ENCODE measurements at regions not wholly inside any gene's neighbourhood (a gene's known extent, or its start where the extent isn't known, plus 50 kb on each side); places are given as distances from the start of the nearest gene placed in this dataset.
A peak's percentile ranks its signal among the peaks of the same experiment; 100 is the strongest.

DNA sequence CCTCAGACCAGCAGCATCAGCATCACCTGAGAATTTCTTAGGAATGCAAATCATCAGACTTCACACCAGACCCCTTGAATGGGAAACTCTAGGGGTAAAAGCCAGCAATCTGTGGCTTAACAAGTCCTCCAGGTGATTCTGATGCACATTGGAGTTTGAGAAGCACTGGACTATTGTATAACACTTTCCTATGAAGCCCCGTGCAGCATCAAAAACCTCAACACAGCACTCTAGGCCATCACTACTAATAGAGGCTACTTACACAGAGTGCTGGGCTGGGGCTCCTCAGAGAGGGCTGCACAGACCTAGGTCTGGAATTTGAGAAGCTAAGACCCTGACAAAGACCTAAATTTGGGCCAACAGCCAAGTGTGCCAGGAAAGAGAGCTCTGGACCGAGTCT is 95.7 kb upstream of the ARAP3 start:
- DNase-seq, result no peak

DNA sequence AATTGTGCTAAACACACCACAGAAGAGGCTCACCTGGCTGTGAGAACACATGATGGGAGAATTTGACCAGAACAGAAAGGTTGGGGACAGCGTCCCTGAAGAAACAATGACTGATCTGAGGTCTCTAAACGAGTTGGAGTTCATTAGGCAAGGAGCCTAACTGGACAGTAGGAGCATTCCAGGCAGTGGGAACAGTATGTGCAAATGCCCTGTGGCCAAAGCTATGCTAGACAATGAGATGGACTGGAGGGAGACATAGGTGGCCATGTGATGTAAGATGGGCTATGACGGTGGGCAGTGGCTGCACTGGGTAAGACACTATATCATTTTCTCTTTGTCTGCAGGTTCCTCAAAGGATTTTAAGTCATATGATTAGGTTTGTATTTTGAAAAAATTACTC is 95.1 kb upstream of the ARAP3 start:
- DNase-seq, result no peak

DNA sequence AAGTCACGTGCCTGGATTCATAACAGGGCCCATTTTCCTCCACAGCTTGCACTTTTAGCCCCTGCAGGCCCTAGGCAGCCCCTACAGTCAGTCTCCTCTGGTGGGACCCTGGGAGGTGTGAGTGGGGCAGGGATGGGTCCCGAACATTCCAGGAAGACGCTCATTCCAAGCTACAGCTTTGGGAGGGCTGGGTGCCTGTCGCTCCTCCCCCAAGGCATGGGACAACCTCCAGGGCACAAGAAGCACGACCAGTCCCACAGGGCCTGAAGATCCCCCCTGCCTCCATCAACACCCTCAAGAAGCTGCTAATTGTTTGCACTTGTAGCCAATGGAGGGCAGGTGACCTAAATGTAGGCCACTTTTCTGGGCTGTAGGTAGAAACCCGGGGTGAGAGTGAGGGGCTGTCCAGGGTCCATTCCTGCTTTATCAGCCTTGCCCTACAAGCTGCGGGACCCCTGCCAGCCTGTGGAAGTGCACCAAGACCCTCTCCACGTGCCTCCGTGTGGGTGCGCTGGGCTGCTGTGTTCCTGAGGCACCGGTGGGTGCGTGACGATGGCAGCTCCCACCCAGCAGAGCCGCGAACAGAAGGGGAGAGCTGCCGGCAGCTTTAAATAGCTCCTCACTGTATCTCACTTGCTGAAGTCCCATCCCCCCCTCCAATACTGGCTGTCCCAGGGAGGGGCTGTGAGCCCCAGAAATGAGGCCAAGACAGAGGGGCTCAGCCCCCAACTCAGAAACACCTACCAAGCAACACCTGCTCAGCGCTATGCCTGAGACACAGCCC is 91.9 kb upstream of the ARAP3 start:
- no peak for DNase-seq

DNA sequence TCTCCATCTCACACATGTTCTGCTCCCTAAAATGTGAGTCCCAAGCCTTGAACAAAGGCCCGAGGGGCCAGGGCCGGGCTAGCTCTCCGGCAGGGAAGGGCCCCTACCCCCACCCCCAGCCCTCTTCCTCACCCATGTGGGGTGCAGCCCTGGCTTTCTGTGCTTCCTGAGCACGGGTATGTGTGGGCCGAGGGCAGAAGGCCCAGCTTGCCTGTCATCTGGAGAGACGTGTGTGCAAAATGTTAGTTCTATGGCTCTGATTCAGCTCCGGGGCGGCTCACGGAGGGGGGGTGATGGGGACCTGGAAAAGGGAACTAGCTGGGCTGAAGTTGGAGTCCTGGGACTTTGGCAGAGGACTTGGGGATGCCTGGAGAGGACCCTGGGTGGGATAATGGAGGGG is 90.3 kb upstream of the ARAP3 start:
- no peak for DNase-seq

DNA sequence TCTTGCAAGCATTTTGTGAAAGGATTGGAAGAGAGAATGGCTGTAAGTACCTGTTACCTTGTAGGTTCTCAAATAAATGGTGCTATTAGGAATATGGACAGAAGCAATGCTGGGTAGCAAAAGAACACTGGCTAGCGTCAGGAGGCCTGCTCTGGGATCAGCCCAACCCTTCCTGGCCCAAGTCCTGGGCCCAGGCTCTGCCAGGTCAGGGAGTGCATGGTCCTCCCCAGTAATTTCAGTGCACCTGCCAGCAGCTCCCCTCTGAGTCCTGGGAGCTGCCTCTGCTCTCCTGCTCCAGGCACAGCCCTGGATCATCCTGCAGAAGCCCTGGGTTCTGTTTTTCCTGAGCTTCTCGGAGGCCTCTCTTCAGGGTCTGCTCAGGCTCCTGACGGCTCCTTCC is 89.5 kb upstream of the ARAP3 start:
- no peak for DNase-seq

DNA sequence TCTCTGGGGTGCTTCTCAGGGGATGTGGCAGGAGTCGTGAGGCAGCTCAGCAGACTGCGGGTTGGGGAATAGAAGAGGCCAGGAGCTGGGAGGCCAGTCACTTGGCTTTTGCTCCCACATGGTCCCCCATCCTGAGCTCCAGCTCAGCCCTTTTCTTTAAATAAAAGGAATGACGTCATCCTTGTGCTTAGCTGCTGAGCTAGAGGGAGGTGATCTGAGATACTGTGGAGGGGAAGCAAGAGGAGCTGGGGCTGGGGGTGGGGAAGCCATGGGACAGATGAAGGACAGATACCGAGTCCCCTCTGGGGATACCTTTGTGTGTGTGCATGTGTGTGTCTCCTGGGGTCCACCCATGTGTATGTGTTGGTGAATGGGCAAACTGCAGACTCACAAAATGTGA is 89.0 kb upstream of the ARAP3 start:
- DNase-seq, result no peak

DNA sequence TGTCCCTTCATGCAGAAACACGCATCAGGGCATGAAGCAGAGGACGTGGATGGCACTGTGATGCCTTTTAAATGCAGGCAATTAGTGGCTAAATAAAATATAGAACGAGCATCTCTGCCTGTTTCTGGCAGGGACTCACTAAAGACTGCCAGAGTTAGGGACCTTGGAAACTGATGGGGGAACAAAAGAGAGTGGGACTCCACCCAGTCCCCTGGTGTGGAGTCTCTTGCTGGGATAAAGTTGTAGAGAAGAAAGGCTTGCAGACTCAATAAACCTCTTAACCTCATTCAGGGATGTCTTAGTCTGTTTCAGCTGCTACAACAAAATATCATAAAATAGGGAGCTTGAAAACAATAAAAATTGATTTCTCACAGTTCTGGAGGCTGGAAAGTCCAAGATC is 87.6 kb upstream of the ARAP3 start:
- DNase-seq, result no peak

DNA sequence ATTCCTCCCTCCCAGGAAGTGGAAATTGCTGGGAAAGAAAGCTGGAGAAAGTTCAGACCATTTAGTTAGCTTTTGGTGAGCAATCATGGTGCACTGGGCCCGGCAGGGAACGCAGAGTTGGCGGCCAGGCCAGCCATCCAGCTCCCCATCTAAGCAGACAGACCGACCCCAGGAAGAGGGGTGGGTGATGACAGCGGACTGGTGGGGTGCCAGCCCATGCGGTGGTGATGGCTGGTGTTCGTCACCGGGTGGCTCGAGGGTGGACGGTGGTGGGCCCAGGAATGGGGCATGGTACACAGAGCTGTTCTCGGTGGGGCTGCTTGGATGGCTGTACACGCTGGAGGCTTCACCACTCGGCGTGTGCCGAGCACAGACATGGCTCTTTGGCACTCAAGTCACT is 85.6 kb upstream of the ARAP3 start:
- DNase-seq, result no peak

DNA sequence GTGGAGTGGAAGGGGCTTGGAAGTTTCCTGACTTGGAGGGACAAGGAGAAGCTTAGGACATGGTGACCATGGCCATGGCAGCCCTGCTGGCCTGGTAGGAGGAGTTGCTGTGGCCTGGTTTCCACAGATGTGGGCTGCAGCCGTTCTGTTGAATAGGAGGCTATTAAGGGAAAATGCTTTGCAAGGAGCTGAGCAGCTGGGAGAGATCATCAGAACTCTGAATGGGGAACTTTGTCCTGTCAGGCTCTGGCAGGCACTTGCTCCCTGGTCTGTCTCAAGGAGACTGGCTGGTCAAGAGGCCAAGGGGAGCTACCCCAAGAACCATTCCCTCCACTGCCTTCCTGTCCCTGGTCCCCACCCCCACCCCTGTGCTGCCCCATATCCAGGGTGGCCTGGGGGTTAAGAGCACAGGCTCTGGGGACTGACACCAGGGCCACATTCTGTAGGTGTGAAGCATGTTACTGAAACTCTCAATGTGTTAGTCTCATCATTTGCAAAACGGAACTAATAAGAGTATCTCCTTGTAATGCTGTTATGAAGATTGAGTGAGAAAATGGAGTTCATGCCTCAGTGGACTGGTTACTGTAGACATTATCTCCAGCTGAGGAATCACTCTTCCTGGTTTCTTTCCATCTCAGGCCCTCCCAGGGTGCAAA is 84.0 kb upstream of the ARAP3 start:
- no peak for DNase-seq

DNA sequence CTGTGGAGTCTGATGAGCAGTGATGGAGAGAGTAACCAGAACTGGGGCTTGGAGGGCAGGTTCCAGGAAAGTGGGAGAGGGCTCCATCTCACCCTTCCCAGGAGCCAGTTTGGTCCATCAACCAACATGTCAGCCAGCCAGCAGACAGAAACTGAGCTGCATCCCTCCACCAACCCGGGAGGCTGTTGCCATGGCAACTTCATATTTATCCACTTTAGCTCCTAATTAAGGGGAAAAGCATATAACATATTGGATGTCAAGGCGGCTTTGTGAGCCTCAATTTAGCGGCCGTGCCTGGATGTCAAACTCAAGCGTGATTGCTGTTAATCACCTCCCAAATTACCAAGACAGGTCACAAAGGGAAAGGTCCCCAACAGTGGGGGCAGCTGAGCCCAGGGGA is 81.5 kb upstream of the ARAP3 start:
- peak; percentile 75 for DNase-seq

DNA sequence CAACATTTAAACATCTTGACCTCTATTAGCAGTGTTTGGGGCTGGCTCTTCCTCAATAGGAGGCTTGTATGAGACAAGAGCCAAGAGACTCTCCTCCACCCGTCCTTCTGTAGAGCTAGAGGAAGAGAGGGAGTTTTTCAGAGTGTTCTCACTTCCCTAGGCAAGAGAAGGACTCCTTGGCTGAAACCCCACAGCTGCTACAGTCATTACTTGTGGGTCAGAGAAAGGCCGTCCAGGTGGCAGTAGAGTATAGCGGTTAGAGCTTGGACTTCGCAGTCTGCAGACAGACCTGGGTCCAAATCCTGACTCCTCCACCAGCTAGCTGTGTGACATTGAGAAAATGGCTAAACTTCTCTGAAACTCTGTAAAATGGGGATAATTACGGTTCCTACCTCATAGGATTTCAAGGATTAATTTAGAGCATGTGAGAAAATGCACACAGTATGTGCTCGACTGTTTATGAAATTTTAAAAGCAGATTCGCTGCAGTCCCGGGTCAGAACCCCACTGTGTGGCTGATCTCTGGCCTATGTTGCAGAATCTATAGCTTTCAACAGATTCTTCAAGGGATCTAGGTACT is 80.8 kb upstream of the ARAP3 start:
- DNase-seq, result no peak

DNA sequence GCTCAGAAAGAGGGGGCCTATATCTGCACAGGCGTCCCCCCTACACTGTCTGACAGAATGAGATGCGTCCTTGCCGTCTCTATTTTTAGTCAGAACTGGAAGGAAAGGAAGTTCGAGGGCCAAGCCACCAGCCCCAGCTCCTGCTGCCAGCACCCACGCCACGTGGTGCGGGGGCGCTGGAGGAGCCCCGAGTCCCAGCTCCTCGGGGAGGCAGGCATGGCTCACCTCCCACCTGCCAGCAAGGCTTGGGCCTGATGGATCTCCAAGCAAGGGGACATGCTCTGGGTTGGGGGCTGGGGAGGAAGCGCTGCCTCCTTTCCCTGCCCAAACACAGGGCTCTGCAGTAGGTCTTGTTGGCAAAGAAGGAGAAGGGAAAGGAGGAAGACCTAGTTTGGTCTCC is 80.3 kb upstream of the ARAP3 start:
- DNase-seq, result no peak

DNA sequence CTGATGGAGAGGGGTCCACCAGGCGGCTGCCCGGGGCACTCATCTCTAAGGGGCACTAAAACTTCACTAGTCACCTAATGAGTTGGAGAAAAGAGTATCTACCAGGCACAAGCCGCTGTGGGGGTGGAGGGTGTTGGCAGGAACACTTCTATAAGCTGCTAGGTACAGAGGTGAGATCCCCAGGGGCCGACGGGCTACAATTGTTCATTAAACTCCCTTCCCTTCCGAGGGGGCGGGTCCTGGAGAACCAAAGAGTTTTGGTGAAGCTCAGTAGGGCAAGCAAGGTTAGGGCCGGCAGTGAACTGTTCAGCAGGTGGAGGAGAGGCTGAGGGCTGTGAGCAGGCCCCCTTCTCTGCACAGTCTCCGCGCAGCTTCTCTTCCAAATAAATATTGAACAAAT is 78.7 kb upstream of the ARAP3 start:
- DNase-seq, result no peak

DNA sequence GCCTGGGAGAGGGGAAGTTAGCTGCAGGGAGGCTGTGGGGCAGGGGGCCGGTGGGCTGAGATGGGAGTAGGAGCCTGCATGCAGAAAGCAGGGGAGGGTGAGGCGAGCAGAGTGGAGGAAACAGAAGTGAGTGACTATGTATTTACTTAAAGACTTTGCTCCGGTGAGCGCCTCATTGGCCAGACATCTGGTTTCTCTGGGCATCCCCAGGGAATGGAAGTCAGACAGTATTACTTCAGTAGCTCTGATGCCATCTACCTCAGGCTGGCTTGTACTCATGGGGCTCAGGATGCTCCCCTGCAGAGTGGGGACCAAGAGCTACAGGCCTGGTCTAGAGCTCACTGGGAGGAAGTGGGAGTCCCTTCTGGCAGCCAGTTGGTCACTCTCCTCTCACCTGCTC is 78.2 kb upstream of the ARAP3 start:
- DNase-seq, result no peak

DNA sequence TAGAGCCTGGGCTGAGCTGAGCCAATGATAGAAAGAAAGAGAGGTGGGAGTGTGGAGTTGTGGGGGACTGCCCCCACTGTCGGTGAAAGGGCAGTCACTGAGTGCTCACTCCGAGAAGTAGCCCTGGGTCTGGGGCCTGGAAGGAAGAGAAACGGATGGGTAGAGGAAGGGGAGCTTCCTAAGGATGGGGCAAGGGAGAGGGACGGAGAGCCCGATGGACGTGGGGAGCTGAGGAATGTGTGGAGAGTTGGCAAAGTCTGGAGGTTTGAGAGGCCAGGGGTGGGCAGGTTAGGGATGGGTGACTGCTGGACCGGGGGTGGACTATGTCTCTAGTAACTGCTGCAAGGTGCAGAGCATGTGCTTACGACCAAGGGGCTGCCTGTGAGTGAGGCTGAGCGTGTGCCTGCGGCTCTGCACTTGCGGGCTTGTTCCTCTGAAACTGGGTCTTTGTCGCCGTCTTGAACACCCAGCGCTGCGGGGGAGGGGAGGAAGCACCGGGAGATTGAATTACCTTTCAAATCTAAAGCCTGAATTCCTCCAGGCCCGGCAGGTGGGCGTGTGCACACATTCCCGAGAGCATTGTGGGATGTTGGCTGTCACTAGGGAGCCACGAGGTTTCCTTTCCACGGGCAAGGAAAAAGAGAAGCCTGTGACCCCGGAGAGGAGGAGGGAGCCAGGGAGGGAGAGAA is 76.4 kb upstream of the ARAP3 start:
- no peak for DNase-seq

DNA sequence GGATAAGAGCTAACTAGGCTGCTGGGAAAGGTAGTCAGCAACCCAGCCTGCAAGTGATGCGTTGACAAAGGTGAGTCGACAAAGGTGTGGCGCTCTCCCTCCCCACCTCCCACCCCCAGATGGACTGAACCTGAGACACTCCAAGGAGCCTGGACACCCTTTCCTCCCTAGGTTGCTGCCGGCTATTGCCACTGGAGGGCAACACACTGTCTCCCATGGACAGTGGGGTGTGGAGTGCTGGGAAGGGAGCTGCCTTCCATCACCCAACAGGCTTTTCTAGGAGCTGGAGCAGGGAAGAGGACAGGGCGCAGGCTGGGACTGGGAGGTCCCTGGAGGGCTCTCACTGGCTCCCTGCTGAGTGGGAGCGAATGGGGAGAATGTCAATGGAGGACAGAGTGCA is 75.4 kb upstream of the ARAP3 start:
- DNase-seq, result peak; percentile 22

DNA sequence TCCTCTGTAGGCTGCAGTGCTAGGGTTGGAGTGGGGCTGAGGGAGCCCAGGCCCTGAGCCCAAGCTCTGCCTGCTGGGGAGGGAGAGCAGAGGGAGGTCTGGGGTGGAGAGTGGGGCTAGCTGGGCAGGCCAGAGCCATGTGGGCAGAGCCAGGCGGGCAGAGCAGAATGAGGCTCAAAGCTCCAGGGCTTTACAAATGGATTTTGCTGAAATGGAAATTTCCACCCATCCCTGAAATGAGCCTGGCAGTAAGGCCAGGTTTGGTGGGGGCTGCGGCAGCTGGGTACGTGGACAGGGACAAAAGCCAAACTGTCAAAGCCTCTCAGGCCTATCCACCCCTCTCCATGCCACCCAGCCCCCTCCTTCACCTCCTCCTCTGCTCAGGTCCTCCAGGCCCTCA is 74.2 kb upstream of the ARAP3 start:
- DNase-seq, result no peak

DNA sequence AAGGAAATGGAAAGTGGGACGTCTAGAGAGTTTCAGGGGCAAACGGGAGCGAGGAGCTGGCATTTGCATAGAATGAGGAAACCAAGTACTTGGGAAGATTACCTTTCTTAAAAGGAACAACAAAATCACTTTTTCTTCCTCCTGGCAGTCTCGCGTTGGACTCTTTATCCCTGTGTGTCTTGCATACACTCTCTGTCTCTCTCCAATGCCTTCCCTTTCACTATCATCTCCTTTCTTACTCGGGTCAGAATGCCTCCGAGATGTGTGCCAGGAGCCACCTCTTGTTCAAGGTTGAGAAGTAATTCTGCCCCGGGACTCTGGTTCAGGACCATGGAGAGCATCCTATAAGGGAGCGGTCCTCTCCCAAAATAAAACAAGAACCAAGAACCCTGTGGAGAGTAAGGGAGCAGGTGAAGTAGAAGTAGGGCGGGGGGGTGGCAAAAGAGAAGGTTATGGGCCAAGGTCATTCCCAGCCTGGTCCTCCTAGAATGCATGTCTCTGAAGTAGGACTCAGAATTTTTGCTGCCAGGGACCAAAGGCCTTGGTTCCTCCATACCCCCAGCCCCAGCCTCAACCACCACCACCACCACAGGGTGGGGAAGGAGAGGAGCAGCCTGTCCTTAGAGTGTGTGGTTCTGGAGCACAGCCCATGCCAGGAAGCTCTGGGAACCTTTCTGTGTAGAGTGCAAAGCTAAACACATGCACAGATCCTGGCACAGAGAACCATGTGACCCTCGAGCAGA is 72.1 kb upstream of the ARAP3 start:
- no peak for DNase-seq

DNA sequence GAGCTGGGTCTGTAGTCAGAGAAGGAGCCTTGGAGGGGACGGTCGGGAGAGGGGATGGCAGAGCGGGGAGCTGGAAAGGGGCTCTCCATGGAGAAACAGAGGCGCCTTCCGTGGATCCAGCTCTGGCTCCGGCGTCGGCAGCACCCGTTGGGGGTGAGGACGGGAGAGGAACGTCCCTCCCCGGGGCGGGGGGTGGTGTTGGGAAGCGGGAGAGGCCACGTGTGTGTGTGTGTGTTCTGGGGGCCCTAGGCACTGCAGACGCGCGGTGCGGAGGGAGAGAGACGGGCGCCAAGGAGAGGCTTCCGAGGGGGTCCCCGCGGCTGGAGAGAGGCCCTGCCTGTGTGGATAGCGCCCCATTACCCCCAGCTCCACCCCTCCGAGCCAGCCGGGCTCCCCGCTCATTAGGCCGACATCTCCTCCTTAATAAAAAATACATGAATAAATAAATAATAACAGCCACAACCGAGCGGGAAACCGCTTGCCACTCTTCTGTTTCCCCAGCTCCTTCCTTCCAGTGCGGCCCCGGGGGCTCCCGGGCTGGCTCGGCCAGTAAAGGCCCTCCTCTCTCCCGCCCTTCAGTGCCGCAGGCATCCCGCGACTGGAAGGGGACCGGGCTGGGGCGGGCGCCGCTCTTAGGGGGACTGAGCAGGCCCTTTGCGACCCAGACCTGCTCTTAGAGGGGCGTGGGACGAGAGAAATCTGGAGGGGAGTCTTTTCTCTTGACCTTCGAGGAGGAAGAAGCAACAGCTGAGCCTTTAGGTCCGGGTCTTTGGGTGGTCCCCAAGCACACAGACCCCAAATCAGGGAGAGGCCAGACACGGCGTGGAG is 71.3 kb upstream of the ARAP3 start:
- DNase-seq, result no peak

DNA sequence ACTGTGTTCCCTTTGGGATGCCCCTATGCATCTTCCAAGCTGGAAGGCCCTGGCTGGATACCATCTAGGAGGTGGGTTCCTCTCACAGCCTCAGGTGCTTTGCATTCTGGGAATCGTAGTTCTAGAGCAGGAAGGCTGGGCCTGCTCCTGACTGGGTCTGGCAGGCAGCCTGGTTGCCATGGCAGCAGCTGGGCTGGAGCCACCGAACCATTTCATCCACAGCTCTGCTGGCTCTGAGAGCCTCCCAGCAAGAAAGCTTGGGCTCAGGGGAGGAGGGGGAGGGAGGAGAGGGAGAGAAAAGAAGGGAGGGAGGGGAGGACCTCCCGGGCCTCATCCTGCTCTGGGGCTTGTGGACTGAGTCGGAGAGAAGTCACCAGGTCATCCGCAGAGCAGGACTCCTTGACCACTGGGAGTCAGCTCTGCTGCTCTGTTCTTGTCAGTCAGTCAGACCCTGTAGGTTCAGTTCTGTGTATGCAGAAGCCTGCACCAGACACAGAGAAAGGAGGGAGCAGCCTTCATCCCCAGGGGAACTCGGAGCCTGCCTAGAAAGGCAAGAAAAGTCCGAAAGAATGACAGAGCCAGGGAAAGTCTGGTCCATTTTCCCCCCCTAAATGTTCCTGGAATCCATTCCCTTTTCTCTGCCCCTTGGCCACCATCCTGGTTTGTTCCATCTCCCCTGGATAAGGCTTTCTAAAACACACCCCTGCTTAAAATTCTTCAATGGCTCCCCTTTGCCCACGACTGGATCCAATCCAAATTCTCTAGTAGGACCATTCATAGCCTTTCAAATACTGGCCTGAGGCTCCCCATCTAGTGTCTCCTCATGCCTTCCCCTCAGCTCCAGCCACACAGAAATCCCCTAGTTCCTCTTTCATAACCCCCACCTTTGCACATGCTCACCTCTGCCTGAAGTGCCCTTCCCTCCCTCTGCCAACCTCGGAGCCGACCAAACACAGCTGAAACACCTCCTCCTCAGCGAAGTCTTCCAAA is 65.4 kb upstream of the ARAP3 start:
- peak; percentile 93 for DNase-seq

DNA sequence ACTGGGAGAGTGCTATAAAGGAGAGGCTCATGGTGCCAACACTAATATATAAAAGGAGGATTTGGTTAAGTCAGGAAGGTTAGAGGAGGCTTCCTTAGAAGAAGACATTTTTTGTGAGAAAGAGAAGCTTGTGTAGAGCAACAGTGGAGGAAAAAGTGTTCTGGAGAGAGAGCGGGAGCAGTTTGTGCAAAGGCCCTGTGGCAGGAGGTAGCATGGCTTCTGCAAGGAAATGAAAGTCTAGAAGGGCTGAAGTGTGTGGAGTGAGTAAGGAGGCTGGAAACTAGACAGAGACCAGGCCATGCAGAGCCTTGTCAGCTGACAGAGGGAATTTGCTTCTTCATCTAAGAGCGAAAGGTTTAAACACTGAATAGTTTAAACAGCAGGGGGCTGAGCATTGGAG is 64.4 kb upstream of the ARAP3 start:
- no peak for DNase-seq
